Neural cell (in vitro differentiated cells): ENCODE measurements at regions not wholly inside any gene's neighbourhood (a gene's known extent, or its start where the extent isn't known, plus 50 kb on each side); places are given as distances from the start of the nearest gene placed in this dataset.

Source experiments
- H2AFZ ChIP-seq: fragments of 200-600, 300-800 bp; sonication (generic), shearing (Covaris generic); 2 replicates; pipeline ENCODE4 v1.6.0; 2014; ENCODE audit warnings: low read depth, mild to moderate bottlenecking, antibody characterized with exemption, low read length, moderate library complexity
- H3F3A ChIP-seq: fragments of 200-600 bp; shearing (Covaris generic); 2 replicates; pipeline ENCODE4 v1.6.1; 2016; ENCODE audit warnings: mild to moderate bottlenecking, moderate library complexity, mixed read lengths, antibody characterized with exemption, low read length; ENCODE audit not compliant: insufficient read depth, poor library complexity, severe bottlenecking
- H3K27ac ChIP-seq: fragments of 200-600, 300-800 bp; sonication (generic), shearing (Covaris generic); 2 replicates; pipeline ENCODE4 v1.5.1; 2014; ENCODE audit warnings: mild to moderate bottlenecking, low read length, moderate library complexity
- H3K27me3 ChIP-seq: fragments of 300-800, 200-600 bp; sonication (generic), shearing (Covaris generic); 2 replicates; pipeline ENCODE4 v1.6.0; 2014; ENCODE audit warnings: mild to moderate bottlenecking, low read depth, low read length, moderate library complexity; ENCODE audit not compliant: insufficient read depth
- H3K36me3 ChIP-seq: fragments of 300-800, 200-600 bp; sonication (generic), shearing (Covaris generic); 2 replicates; pipeline ENCODE4 v1.5.1; 2014; ENCODE audit warnings: mild to moderate bottlenecking, antibody characterized with exemption, low read length, moderate library complexity; ENCODE audit not compliant: insufficient read depth
- H3K4me2 ChIP-seq: fragments of 300-800, 200-600 bp; sonication (generic), shearing (Covaris generic); 2 replicates; pipeline ENCODE4 v1.6.0; 2014; ENCODE audit warnings: mild to moderate bottlenecking, low read length
- H3K4me3 ChIP-seq: fragments of 300-800, 200-600 bp; sonication (generic), shearing (Covaris generic); 2 replicates; pipeline ENCODE4 v1.5.1; 2014; ENCODE audit warnings: mild to moderate bottlenecking, low read length, moderate library complexity
- H3K79me2 ChIP-seq: fragments of 200-600 bp; shearing (Covaris generic); replicated peaks from 2 replicates; pipeline ENCODE4 v1.6.0; 2014; ENCODE audit warnings: mild to moderate bottlenecking, low read length, moderate library complexity; ENCODE audit not compliant: insufficient read depth
- H3K9ac ChIP-seq: fragments of 300-800, 200-600 bp; sonication (generic), shearing (Covaris generic); 2 replicates; pipeline ENCODE4 v1.6.1; 2016; ENCODE audit warnings: mild to moderate bottlenecking, low read length, mixed read lengths
- H3K9me2 ChIP-seq: fragments of 200-600 bp; shearing (Covaris generic); 2 replicates; pipeline ENCODE4 v1.6.1; 2016; ENCODE audit warnings: mild to moderate bottlenecking, low read length, mixed read lengths; ENCODE audit not compliant: insufficient read depth
- H3K9me3 ChIP-seq: fragments of 200-600, 300-800 bp; sonication (generic), shearing (Covaris generic); 2 replicates; pipeline ENCODE4 v1.6.1; 2016; ENCODE audit warnings: mild to moderate bottlenecking, mixed run types, low read length, moderate library complexity, mixed read lengths
- H4K20me1 ChIP-seq: fragments of 200-600 bp; shearing (Covaris generic); 2 replicates; pipeline ENCODE4 v1.6.1; 2016; ENCODE audit warnings: mild to moderate bottlenecking, mixed run types; ENCODE audit not compliant: insufficient read depth
- CTCF ChIP-seq: fragments of 450-650 bp; IDR thresholded peaks from 2 replicates; pipeline ENCODE4 v1.5.1; 2014; ENCODE audit warnings: antibody characterized with exemption, mild to moderate bottlenecking, moderate library complexity; ENCODE audit not compliant: poor library complexity, severe bottlenecking
- EP300 ChIP-seq: fragments of 450-650 bp; conservative IDR thresholded peaks from 2 replicates; pipeline ENCODE4 v1.6.1; 2014; ENCODE audit warnings: antibody characterized with exemption, mild to moderate bottlenecking, moderate library complexity; ENCODE audit not compliant: poor library complexity, severe bottlenecking
- EZH2 ChIP-seq: fragments of 200-600, 300-800 bp; shearing (Covaris generic), sonication (generic); IDR thresholded peaks from 2 replicates; pipeline ENCODE4 v1.6.1; 2014; ENCODE audit warnings: antibody characterized with exemption, low read length, borderline replicate concordance, mild to moderate bottlenecking; ENCODE audit not compliant: insufficient read depth, poor library complexity, severe bottlenecking
- MXI1 ChIP-seq: fragments of 450-650 bp; conservative IDR thresholded peaks from 2 replicates; pipeline ENCODE4 v1.6.1; 2014; ENCODE audit warnings: antibody characterized with exemption, mild to moderate bottlenecking; ENCODE audit not compliant: poor library complexity, severe bottlenecking
- POLR2AphosphoS5 ChIP-seq: IDR thresholded peaks from 2 replicates; pipeline ENCODE4 v1.6.1; 2012
- RAD21 ChIP-seq: fragments of 450-650 bp; conservative IDR thresholded peaks from 2 replicates; pipeline ENCODE4 v1.6.1; 2014; ENCODE audit warnings: antibody characterized with exemption, mild to moderate bottlenecking, moderate library complexity
- REST ChIP-seq: IDR thresholded peaks from 2 replicates; pipeline ENCODE4 v1.6.1; 2012; ENCODE audit warnings: borderline replicate concordance
- SMC3 ChIP-seq: fragments of 450-650 bp; conservative IDR thresholded peaks from 2 replicates; pipeline ENCODE4 v1.6.1; 2014; ENCODE audit warnings: antibody characterized with exemption, mild to moderate bottlenecking, moderate library complexity; ENCODE audit not compliant: poor library complexity
- TAF1 ChIP-seq: IDR thresholded peaks from 2 replicates; pipeline ENCODE4 v1.6.1; 2012; ENCODE audit warnings: low read depth

- Histone ChIP-seq H3K36me3 (no peaks in the 10 kb centered on the region), H2AFZ (no peak overlapping the region), H3K9me3 (no peaks in the 10 kb centered on the region), H3K79me2 (no peaks in the 10 kb centered on the region), H3K4me3 (no peak overlapping the region), H3F3A (no peaks in the 10 kb centered on the region), H3K27ac (no peak overlapping the region), H3K9me2 (no peaks in the 10 kb centered on the region), H4K20me1 (no peaks in the 10 kb centered on the region), H3K27me3 (no peaks in the 10 kb centered on the region), H3K9ac (no peak overlapping the region), H3K4me2 (no peak overlapping the region)
- TF ChIP-seq EZH2 (no peak), REST (no peak), EP300 (no peak), POLR2AphosphoS5 (no peak), MXI1 (no peak), TAF1 (no peak), RAD21 (no peak), CTCF (no peak), SMC3 (no peak)
These were observed 402.0 kb upstream of the KLF6 start for GRCh38 chr10:4186849-4187540.

- TF ChIP-seq CTCF (no peak), EP300 (no peak), SMC3 (no peak), TAF1 (no peak), REST (no peak)
- Histone ChIP-seq H3K4me3 (no peak overlapping the region), H3K36me3 (no peaks in the 10 kb centered on the region), H3K79me2 (no peaks in the 10 kb centered on the region), H3K9me2 (no peaks in the 10 kb centered on the region), H3K9ac (no peak overlapping the region), H3F3A (no peaks in the 10 kb centered on the region), H3K27me3 (no peaks in the 10 kb centered on the region), H4K20me1 (no peaks in the 10 kb centered on the region), H3K27ac (no peak overlapping the region), H3K4me2 (no peak overlapping the region), H2AFZ (no peak overlapping the region), H3K9me3 (no peaks in the 10 kb centered on the region)
These were observed 398.8 kb upstream of the KLF6 start for GRCh38 chr10:4183761-4184261.
